Progenitor cell of endocrine pancreas (in vitro differentiated cells): ENCODE measurements at regions not wholly inside any gene's neighbourhood (a gene's known extent, or its start where the extent isn't known, plus 50 kb on each side); places are given as distances from the start of the nearest gene placed in this dataset.
A peak's percentile ranks its signal among the peaks of the same experiment; 100 is the strongest.

Experiments
- DNase-seq: peaks from one replicate; pipeline ENCODE4 v3.0.0; 2021; ENCODE audit warnings: low spot score; ENCODE audit not compliant: unreplicated experiment
- H3K27ac Mint-ChIP-seq: 2 replicates; pipeline ENCODE4 v1.8.0; 2021; ENCODE audit warnings: mild to moderate bottlenecking, moderate library complexity, mixed read lengths
- H3K27me3 Mint-ChIP-seq: 2 replicates; pipeline ENCODE4 v1.8.0; 2021; ENCODE audit warnings: mixed read lengths
- H3K36me3 Mint-ChIP-seq: 2 replicates; pipeline ENCODE4 v1.8.0; 2022; ENCODE audit warnings: mixed read lengths; ENCODE audit not compliant: insufficient read depth
- H3K4me1 Mint-ChIP-seq: 2 replicates; pipeline ENCODE4 v1.8.0; 2021; ENCODE audit warnings: low read depth, mixed read lengths
- H3K4me3 Mint-ChIP-seq: 2 replicates; pipeline ENCODE4 v1.8.0; 2021; ENCODE audit warnings: low read depth, mild to moderate bottlenecking, moderate library complexity, mixed read lengths
- H3K9me3 Mint-ChIP-seq: 2 replicates; pipeline ENCODE4 v1.8.0; 2021; ENCODE audit warnings: low read depth, mixed read lengths
- TF ChIP-seq, protein P1 (sequence below): fragments of 200-600 bp; sonication (generic); IDR thresholded peaks from one replicate; pipeline ENCODE4 v1.5.0; 2021; ENCODE audit warnings: antibody characterized with exemption, mild to moderate bottlenecking; ENCODE audit not compliant: unreplicated experiment

DNA sequence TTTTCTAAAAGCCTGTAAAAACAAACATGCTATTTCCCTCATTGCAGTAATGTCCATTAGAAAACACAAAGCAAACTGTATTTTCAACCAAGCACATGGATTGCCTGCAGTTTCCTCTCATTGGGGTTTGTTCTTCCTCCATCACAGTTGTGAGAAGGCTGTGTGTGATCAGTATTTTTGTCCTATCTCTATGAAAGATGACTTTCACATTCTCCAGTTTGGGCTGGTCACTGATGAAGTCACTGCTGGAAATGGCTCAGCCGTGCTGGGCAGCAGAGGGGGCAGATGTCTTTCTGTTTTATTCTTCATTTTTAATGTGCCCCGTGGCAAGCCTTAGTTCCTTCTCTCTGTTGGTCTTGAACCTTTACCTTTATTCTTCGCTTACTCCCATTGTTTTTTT, 288.9 kb upstream of the MPDZ start:
- DNase-seq, result no peak
- peak overlapping the region; percentile 65 for H3K4me3 Mint-ChIP-seq
- peaks cover 6% of the 10 kb centered on the region for H3K4me1 Mint-ChIP-seq
- peaks cover 29% of the 10 kb centered on the region for H3K27me3 Mint-ChIP-seq
- no peak overlapping the region for H3K27ac Mint-ChIP-seq
- TF ChIP-seq, protein P1, sequence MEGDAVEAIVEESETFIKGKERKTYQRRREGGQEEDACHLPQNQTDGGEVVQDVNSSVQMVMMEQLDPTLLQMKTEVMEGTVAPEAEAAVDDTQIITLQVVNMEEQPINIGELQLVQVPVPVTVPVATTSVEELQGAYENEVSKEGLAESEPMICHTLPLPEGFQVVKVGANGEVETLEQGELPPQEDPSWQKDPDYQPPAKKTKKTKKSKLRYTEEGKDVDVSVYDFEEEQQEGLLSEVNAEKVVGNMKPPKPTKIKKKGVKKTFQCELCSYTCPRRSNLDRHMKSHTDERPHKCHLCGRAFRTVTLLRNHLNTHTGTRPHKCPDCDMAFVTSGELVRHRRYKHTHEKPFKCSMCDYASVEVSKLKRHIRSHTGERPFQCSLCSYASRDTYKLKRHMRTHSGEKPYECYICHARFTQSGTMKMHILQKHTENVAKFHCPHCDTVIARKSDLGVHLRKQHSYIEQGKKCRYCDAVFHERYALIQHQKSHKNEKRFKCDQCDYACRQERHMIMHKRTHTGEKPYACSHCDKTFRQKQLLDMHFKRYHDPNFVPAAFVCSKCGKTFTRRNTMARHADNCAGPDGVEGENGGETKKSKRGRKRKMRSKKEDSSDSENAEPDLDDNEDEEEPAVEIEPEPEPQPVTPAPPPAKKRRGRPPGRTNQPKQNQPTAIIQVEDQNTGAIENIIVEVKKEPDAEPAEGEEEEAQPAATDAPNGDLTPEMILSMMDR, result no peak
- H3K9me3 Mint-ChIP-seq, result no peaks in the 10 kb centered on the region
- H3K36me3 Mint-ChIP-seq, result no peaks in the 10 kb centered on the region

DNA sequence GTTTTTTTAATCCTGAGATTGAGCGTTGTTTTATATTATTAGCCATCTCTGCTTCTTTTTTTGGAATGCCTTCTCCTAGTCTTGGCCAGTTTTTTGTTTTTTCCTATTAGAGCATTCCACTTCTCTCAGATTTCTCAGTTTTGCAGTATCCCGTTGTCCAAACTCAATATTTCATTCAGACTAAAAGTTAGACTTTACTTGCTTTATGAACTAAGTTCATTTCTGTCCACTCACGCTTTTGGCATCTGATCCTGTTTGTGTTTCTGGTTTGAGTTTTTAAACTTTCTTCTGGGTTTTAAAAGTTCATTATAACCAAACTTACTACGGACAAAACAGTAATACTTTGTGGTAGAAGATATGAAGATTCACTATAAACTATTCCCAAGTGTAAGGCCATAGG, 288.3 kb upstream of the MPDZ start:
- peaks cover 6% of the 10 kb centered on the region for H3K4me1 Mint-ChIP-seq
- H3K4me3 Mint-ChIP-seq, result no peak overlapping the region
- TF ChIP-seq, protein P1, result no peak
- H3K27ac Mint-ChIP-seq, result no peak overlapping the region
- peaks cover 29% of the 10 kb centered on the region for H3K27me3 Mint-ChIP-seq
- DNase-seq, result no peak
- no peaks in the 10 kb centered on the region for H3K9me3 Mint-ChIP-seq
- H3K36me3 Mint-ChIP-seq, result no peaks in the 10 kb centered on the region

DNA sequence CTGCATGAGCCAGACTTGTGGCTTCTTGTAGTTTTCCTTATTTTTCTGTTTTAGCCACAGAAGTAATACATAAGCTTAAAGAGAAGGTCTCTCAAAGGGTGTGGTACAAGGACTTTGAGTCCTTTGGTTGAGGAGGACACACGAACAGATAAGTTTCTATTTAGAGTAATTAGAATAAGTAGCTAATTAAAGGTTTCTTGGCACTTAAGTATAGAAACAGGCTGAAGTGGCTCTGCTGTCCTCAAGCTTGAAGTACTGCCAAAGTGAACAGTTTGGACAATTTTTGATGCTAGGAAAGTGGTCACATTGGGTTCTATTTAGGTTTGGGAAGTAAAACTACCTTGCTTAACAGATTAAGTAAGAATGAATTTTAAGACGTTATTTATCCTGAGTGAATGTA, 278.3 kb upstream of the MPDZ start:
- TF ChIP-seq, protein P1, result no peak
- Mint-ChIP-seq H3K27ac (no peak overlapping the region), H3K36me3 (no peaks in the 10 kb centered on the region), H3K9me3 (no peaks in the 10 kb centered on the region), H3K4me3 (no peak overlapping the region), H3K27me3 (no peaks in the 10 kb centered on the region), H3K4me1 (peaks cover 14% of the 10 kb centered on the region)
- DNase-seq, result no peak

DNA sequence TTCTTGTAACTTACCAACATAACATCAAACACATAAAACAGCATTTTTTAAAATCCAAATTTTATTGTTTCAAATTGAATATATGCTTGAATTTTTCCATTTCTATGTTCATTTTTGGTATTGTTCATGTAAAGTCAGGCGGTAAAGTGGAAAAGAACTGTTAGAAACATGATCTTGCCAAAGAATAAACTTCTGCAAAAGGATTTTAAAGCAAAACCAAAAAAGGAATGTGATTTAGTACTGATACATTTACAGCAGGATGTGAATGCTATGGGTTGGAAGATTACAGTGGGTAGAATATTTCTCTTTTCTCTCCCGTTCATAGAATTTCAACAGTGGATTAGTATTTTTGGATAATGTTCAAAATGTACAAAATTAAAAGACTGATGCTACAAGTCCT, 277.2 kb upstream of the MPDZ start:
- no peaks in the 10 kb centered on the region for H3K9me3 Mint-ChIP-seq
- DNase-seq, result no peak

DNA sequence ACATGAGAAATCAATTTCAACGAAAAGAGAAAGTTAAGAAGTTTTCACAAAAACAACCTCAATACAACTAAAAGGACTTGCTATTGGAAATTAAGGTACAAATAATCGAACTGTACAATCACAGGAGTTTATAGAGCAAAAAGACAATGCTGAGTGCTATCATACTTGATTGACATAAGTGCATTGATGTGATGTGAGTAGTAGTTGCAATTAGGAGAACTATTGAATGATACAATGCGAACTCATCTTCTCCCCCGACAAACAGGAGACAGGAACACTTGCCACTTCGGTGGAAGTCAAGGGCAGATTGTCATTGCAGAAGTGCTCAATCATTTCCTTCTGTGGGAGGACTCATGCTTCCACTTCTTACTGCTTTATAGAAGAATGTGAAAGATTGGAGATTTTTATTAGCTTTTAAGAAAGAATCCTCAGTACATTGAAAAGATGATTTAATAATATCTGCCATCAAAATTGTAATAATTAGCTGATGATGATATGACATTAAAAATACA, 276.6 kb upstream of the MPDZ start:
- H3K27ac Mint-ChIP-seq, result no peak overlapping the region
- H3K36me3 Mint-ChIP-seq, result no peaks in the 10 kb centered on the region
- H3K4me1 Mint-ChIP-seq, result peaks cover 14% of the 10 kb centered on the region
- no peak for DNase-seq
- H3K27me3 Mint-ChIP-seq, result no peaks in the 10 kb centered on the region
- H3K9me3 Mint-ChIP-seq, result peaks cover 5% of the 10 kb centered on the region
- no peak overlapping the region for H3K4me3 Mint-ChIP-seq
- TF ChIP-seq, protein P1, result no peak

More for the DNA sequence above, 277.2 kb upstream of the MPDZ start:
- TF ChIP-seq, protein P1, result no peak
- Mint-ChIP-seq H3K27ac (no peak overlapping the region), H3K27me3 (no peaks in the 10 kb centered on the region), H3K4me3 (no peak overlapping the region), H3K4me1 (peaks cover 14% of the 10 kb centered on the region), H3K36me3 (no peaks in the 10 kb centered on the region)
